Activated CD8-positive, alpha-beta T cell treated with anti-CD3 and anti-CD28 coated beads for 36 hours (primary cell): ENCODE measurements at regions not wholly inside any gene's neighbourhood (a gene's known extent, or its start where the extent isn't known, plus 50 kb on each side); places are given as distances from the start of the nearest gene placed in this dataset.

Experiments used
- ATAC-seq: fragments of 200-7000 bp; cut with Tn5 transposase; one replicate; pipeline ENCODE4 v1.10.0; 2021; ENCODE audit warnings: mild to moderate bottlenecking, moderate library complexity
- CTCF ChIA-PET: fragments of 350-600 bp; sonication (Branson Sonifier 250); formaldehyde crosslinking; loops from one replicate; lab custom pipeline; 2021; ENCODE audit warnings: antibody characterized with exemption; lab: Charles Lee
- POLR2A ChIA-PET: fragments of 350-600 bp; sonication (Branson Sonifier 250); formaldehyde crosslinking; loops from one replicate; lab custom pipeline; 2021; ENCODE audit warnings: antibody characterized with exemption; lab: Charles Lee
- DNase-seq: peaks from one replicate; pipeline ENCODE4 v3.0.0-alpha.2; 2020
- H3K27ac Mint-ChIP-seq: one replicate; pipeline ENCODE4 v1.8.0; 2021; ENCODE audit warnings: mild to moderate bottlenecking, mixed read lengths
- H3K27me3 Mint-ChIP-seq: one replicate; pipeline ENCODE4 v1.8.0; 2021; ENCODE audit warnings: mixed read lengths
- H3K36me3 Mint-ChIP-seq: one replicate; pipeline ENCODE4 v1.8.0; 2021; ENCODE audit warnings: low read depth, mixed read lengths
- H3K4me1 Mint-ChIP-seq: one replicate; pipeline ENCODE4 v1.8.0; 2021; ENCODE audit warnings: low read depth, mixed read lengths
- H3K4me3 Mint-ChIP-seq: one replicate; pipeline ENCODE4 v1.8.0; 2021; ENCODE audit warnings: mild to moderate bottlenecking, moderate library complexity, mixed read lengths
- H3K9me3 Mint-ChIP-seq: one replicate; pipeline ENCODE4 v1.8.0; 2021; ENCODE audit warnings: mixed read lengths
- CTCF ChIP-seq: fragments of 200-600 bp; IDR thresholded peaks from one replicate; pipeline ENCODE4 v1.8.0; 2022; ENCODE audit warnings: antibody characterized with exemption, mild to moderate bottlenecking
- intact Hi-C: fragments of 100-400 bp; cut with micrococcal nuclease; formaldehyde crosslinking; loops from one replicate; pipeline ENCODE4 v1.10.0; 2022

- no peaks in the 10 kb centered on the region for H3K9me3 Mint-ChIP-seq
- H3K27ac Mint-ChIP-seq, result no peak overlapping the region
Measured at GRCh38 chr12:30357766-30358490, 337.7 kb downstream of the IPO8 start.

GRCh38 chr12:30345744-30346471 lies 349.8 kb downstream of the IPO8 start:
- intact Hi-C loops, result no loop called here
- H3K27ac Mint-ChIP-seq, result no peak overlapping the region
- H3K4me3 Mint-ChIP-seq, result no peak overlapping the region
- H3K36me3 Mint-ChIP-seq, result no peaks in the 10 kb centered on the region
- no peak for ATAC-seq
- H3K27me3 Mint-ChIP-seq, result no peaks in the 10 kb centered on the region
- POLR2A ChIA-PET, result no interaction called here
- CTCF ChIA-PET, result no interaction called here
- DNase-seq, result no peak
- TF ChIP-seq CTCF, result no peak
- H3K9me3 Mint-ChIP-seq, result peaks cover 17% of the 10 kb centered on the region
- no peaks in the 10 kb centered on the region for H3K4me1 Mint-ChIP-seq

More at GRCh38 chr12:30357766-30358490, 337.7 kb downstream of the IPO8 start:
- ATAC-seq (no peak), DNase-seq (no peak)
- no peak overlapping the region for H3K4me3 Mint-ChIP-seq
- H3K36me3 Mint-ChIP-seq, result no peaks in the 10 kb centered on the region
- intact Hi-C loops, result no loop called here
- no peaks in the 10 kb centered on the region for H3K27me3 Mint-ChIP-seq
- CTCF ChIA-PET, result no interaction called here
- no peaks in the 10 kb centered on the region for H3K4me1 Mint-ChIP-seq
- no peak for TF ChIP-seq CTCF
- POLR2A ChIA-PET, result no interaction called here

GRCh38 chr12:30330565-30330964 lies 365.1 kb downstream of the IPO8 start:
- no peak for TF ChIP-seq CTCF
- Mint-ChIP-seq H3K4me1 (no peaks in the 10 kb centered on the region), H3K36me3 (no peaks in the 10 kb centered on the region), H3K9me3 (no peaks in the 10 kb centered on the region), H3K27ac (no peak overlapping the region), H3K4me3 (no peak overlapping the region), H3K27me3 (peaks cover 1% of the 10 kb centered on the region)
- POLR2A ChIA-PET, result no interaction called here
- ATAC-seq, result no peak
- CTCF ChIA-PET, result no interaction called here
- no peak for DNase-seq
- intact Hi-C loops, result no loop called here

GRCh38 chr12:30329281-30329680 lies 366.4 kb downstream of the IPO8 start:
- POLR2A ChIA-PET, result no interaction called here
- intact Hi-C loops, result no loop called here
- no peak for TF ChIP-seq CTCF
- Mint-ChIP-seq H3K36me3 (no peaks in the 10 kb centered on the region), H3K27ac (no peak overlapping the region), H3K9me3 (peaks cover 5% of the 10 kb centered on the region), H3K4me1 (no peaks in the 10 kb centered on the region), H3K27me3 (peaks cover 1% of the 10 kb centered on the region), H3K4me3 (no peak overlapping the region)
- CTCF ChIA-PET, result no interaction called here
- no peak for DNase-seq
- no peak for ATAC-seq

- Mint-ChIP-seq H3K4me3 (no peak overlapping the region), H3K36me3 (no peaks in the 10 kb centered on the region), H3K27me3 (no peaks in the 10 kb centered on the region), H3K27ac (no peak overlapping the region), H3K4me1 (no peaks in the 10 kb centered on the region), H3K9me3 (peaks cover 10% of the 10 kb centered on the region)
- intact Hi-C loops, result no loop called here
- ChIA-PET CTCF (interaction anchor here (1.2 kb wide), 1 partner anchor 9 kb away, joined by 3 read pairs; no protein-coding TSS in a partner anchor), POLR2A (no interaction called here)
- DNase-seq (no peak), ATAC-seq (no peak)
- no peak for TF ChIP-seq CTCF
Measured at GRCh38 chr12:30323008-30323407, 372.7 kb downstream of the IPO8 start.
